Ectodermal cell (in vitro differentiated cells): ENCODE measurements at regions not wholly inside any gene's neighbourhood (a gene's known extent, or its start where the extent isn't known, plus 50 kb on each side); places are given as distances from the start of the nearest gene placed in this dataset.
"Not testable (repeated sequence)": the region's sequence is repeated elsewhere in the genome, so short reads cannot be mapped to it uniquely, and the experiment has no call there.

Experiments used
- H3K27ac ChIP-seq: 2 replicates; pipeline ENCODE4 v1.7.0; 2013; ENCODE audit warnings: mild to moderate bottlenecking, low read depth, low read length; ENCODE audit not compliant: insufficient read depth, poor library complexity, severe bottlenecking
- H3K27me3 ChIP-seq: 2 replicates; pipeline ENCODE4 v1.7.0; 2013; ENCODE audit warnings: mild to moderate bottlenecking, low read length; ENCODE audit not compliant: insufficient read depth, control insufficient read depth, poor library complexity, severe bottlenecking
- H3K36me3 ChIP-seq: one replicate; pipeline ENCODE4 v1.7.0; 2013; ENCODE audit warnings: low read length; ENCODE audit not compliant: control insufficient read depth, insufficient read depth
- H3K4me1 ChIP-seq: one replicate; pipeline ENCODE4 v1.7.0; 2013; ENCODE audit warnings: low read length; ENCODE audit not compliant: control insufficient read depth, insufficient read depth
- H3K4me3 ChIP-seq: 2 replicates; pipeline ENCODE4 v1.7.0; 2013; ENCODE audit warnings: low read depth, low read length, control low read depth; ENCODE audit not compliant: insufficient read depth
- H3K9me3 ChIP-seq: 2 replicates; pipeline ENCODE4 v1.7.0; 2013; ENCODE audit warnings: mild to moderate bottlenecking, low read length, moderate library complexity; ENCODE audit not compliant: control insufficient read depth
- WGBS, 2 experiments: methylation state at CpG; one replicate each; pipeline ENCODE4 v1.1.7; 2013; ENCODE audit warnings: missing lambda C conversion rate in 2 of 2; 5-methylcytosine and 5-hydroxymethylcytosine counted together

- 80 to 81% methylated on average over 9 of the region's 9 CpGs for WGBS, 2 experiments
- no peak overlapping the region for H3K4me3 ChIP-seq
- H3K27me3 ChIP-seq = no peaks in the 10 kb centered on the region
- no peaks in the 10 kb centered on the region for H3K36me3 ChIP-seq
- no peaks in the 10 kb centered on the region for H3K9me3 ChIP-seq
- H3K27ac ChIP-seq = no peak overlapping the region
- H3K4me1 ChIP-seq = no peaks in the 10 kb centered on the region
These were observed 110.0 kb upstream of the DLG1 start for GRCh38 chr3:197408177-197408957.

- H3K27ac ChIP-seq = no peak overlapping the region
- H3K27me3 ChIP-seq = no peaks in the 10 kb centered on the region
- no peak overlapping the region for H3K4me3 ChIP-seq
- no peaks in the 10 kb centered on the region for H3K4me1 ChIP-seq
- no peaks in the 10 kb centered on the region for H3K9me3 ChIP-seq
- 78 to 82% methylated on average over 3 of the region's 3 CpGs for WGBS, 2 experiments
- no peaks in the 10 kb centered on the region for H3K36me3 ChIP-seq
These were observed 109.1 kb upstream of the DLG1 start for GRCh38 chr3:197407526-197407925.

GRCh38 chr3:197407053-197407452 is 108.6 kb upstream of the DLG1 start:
- Histone ChIP-seq H3K4me1 (no peaks in the 10 kb centered on the region), H3K4me3 (no peak overlapping the region), H3K9me3 (no peaks in the 10 kb centered on the region), H3K27me3 (no peaks in the 10 kb centered on the region), H3K27ac (no peak overlapping the region), H3K36me3 (no peaks in the 10 kb centered on the region)
- WGBS, 2 experiments = 92 to 93% methylated on average over 15 of the region's 15 CpGs

GRCh38 chr3:197406266-197406665 is 107.9 kb upstream of the DLG1 start:
- Histone ChIP-seq H3K36me3 (no peaks in the 10 kb centered on the region), H3K9me3 (no peaks in the 10 kb centered on the region), H3K4me3 (no peak overlapping the region), H3K4me1 (no peaks in the 10 kb centered on the region), H3K27ac (no peak overlapping the region), H3K27me3 (no peaks in the 10 kb centered on the region)
- 90 to 96% methylated on average over 6 to 7 of the region's 7 CpGs for WGBS, 2 experiments

GRCh38 chr3:197404754-197405153 is 106.3 kb upstream of the DLG1 start:
- whole genome bisulfite sequencing, 2 experiments = 92 to 93% methylated on average over 7 of the region's 7 CpGs
- Histone ChIP-seq H3K27ac (no peak overlapping the region), H3K4me3 (no peak overlapping the region), H3K9me3 (no peaks in the 10 kb centered on the region), H3K27me3 (no peaks in the 10 kb centered on the region), H3K36me3 (no peaks in the 10 kb centered on the region), H3K4me1 (no peaks in the 10 kb centered on the region)

GRCh38 chr3:197404030-197404429 is 105.6 kb upstream of the DLG1 start:
- no peak overlapping the region for H3K27ac ChIP-seq
- H3K27me3 ChIP-seq = no peaks in the 10 kb centered on the region
- no peaks in the 10 kb centered on the region for H3K36me3 ChIP-seq
- WGBS, 2 experiments = 95 to 96% methylated on average over 12 of the region's 12 CpGs
- no peak overlapping the region for H3K4me3 ChIP-seq
- no peaks in the 10 kb centered on the region for H3K9me3 ChIP-seq
- no peaks in the 10 kb centered on the region for H3K4me1 ChIP-seq

- not testable (repeated sequence) for H3K27ac ChIP-seq, H3K4me1 ChIP-seq, H3K4me3 ChIP-seq, H3K36me3 ChIP-seq, H3K27me3 ChIP-seq, H3K9me3 ChIP-seq
- 93 to 96% methylated on average over 9 of the region's 9 CpGs for WGBS, 2 experiments
These were observed 104.0 kb upstream of the DLG1 start for GRCh38 chr3:197402401-197402800.

- no peaks in the 10 kb centered on the region for H3K36me3 ChIP-seq
These were observed 101.1 kb upstream of the DLG1 start for GRCh38 chr3:197399486-197399885.

GRCh38 chr3:197398286-197398878 is 100.0 kb upstream of the DLG1 start:
- Histone ChIP-seq H3K36me3 (no peaks in the 10 kb centered on the region), H3K4me3 (no peak overlapping the region), H3K27me3 (no peaks in the 10 kb centered on the region), H3K27ac (no peak overlapping the region), H3K4me1 (no peaks in the 10 kb centered on the region), H3K9me3 (no peaks in the 10 kb centered on the region)
- WGBS, 2 experiments = 86 to 87% methylated on average over 6 of the region's 6 CpGs

More at GRCh38 chr3:197399486-197399885, 101.1 kb upstream of the DLG1 start:
- H3K27ac ChIP-seq = no peak overlapping the region
- WGBS, 2 experiments = 87 to 91% methylated on average over 4 of the region's 4 CpGs
- H3K4me1 ChIP-seq = no peaks in the 10 kb centered on the region
- H3K9me3 ChIP-seq = no peaks in the 10 kb centered on the region
- H3K4me3 ChIP-seq = no peak overlapping the region
- no peaks in the 10 kb centered on the region for H3K27me3 ChIP-seq

GRCh38 chr3:197397838-197398237 is 99.4 kb upstream of the DLG1 start:
- Histone ChIP-seq H3K4me3 (no peak overlapping the region), H3K27ac (no peak overlapping the region), H3K36me3 (no peaks in the 10 kb centered on the region), H3K27me3 (no peaks in the 10 kb centered on the region), H3K4me1 (no peaks in the 10 kb centered on the region), H3K9me3 (no peaks in the 10 kb centered on the region)
- 94% methylated on average over 9 of the region's 9 CpGs for WGBS, 2 experiments
